Gastroesophageal sphincter (tissue), 3 donors: ENCODE measurements at regions not wholly inside any gene's neighbourhood (a gene's known extent, or its start where the extent isn't known, plus 50 kb on each side); places are given as distances from the start of the nearest gene placed in this dataset.

Experiments used
- CTCF ChIP-seq, 4 experiments: fragments of 200-600 bp in 2 of 4; fragments of 450-650 bp in 2 of 4; sonication (generic) in 1 of 4; IDR thresholded peaks; one replicate each; pipeline ENCODE4 v1.5.1; 2017 to 2019; ENCODE audit warnings: antibody characterized with exemption in 4 of 4, mild to moderate bottlenecking in 2 of 4, moderate library complexity in 2 of 4
- EP300 ChIP-seq: sonication (generic); formaldehyde crosslinking; IDR thresholded peaks from one replicate; pipeline ENCODE4 v1.6.1; 2017; ENCODE audit warnings: antibody characterized with exemption, mild to moderate bottlenecking
- POLR2A ChIP-seq, 2 donors: fragments of 450-650 bp; IDR thresholded peaks; one replicate each; pipeline ENCODE4 v1.6.1; 2017; ENCODE audit warnings: antibody characterized with exemption in 2 of 2, mild to moderate bottlenecking in 2 of 2, moderate library complexity in 1 of 2
- POLR2AphosphoS5 ChIP-seq: sonication (generic); formaldehyde crosslinking; IDR thresholded peaks from one replicate; pipeline ENCODE4 v1.6.1; 2017; ENCODE audit warnings: antibody characterized with exemption

GRCh38 chr4:179437962-179438361 is 1995.7 kb upstream of the AGA start:
- TF ChIP-seq POLR2A (IDR thresholded peaks at IDR 0.05) (no peak), CTCF (IDR thresholded peaks at IDR 0.05) (no peak), EP300 (no peak), POLR2AphosphoS5 (no peak)
